HG03378 (cell line): ENCODE measurements at regions not wholly inside any gene's neighbourhood (a gene's known extent, or its start where the extent isn't known, plus 50 kb on each side); places are given as distances from the start of the nearest gene placed in this dataset.
"Not testable (repeated sequence)": the region's sequence is repeated elsewhere in the genome, so short reads cannot be mapped to it uniquely, and the experiment has no call there.

ENCODE experiments used
- ATAC-seq: cut with Tn5 transposase; IDR thresholded peaks from one replicate; pipeline ENCODE4 v1.9.1; 2021; ENCODE audit warnings: mild to moderate bottlenecking, moderate library complexity; ENCODE audit not compliant: unreplicated experiment

- ATAC-seq, result no peak
Measured at GRCh38 chr4:38456096-38456495, 207.9 kb upstream of the KLF3 start.

- no peak for ATAC-seq
Measured at GRCh38 chr4:38461342-38461741, 202.7 kb upstream of the KLF3 start.

GRCh38 chr4:38462367-38463055, 201.5 kb upstream of the KLF3 start:
- ATAC-seq, result no peak

GRCh38 chr4:38463268-38463958, 200.6 kb upstream of the KLF3 start:
- no peak for ATAC-seq

- ATAC-seq, result no peak
Measured at GRCh38 chr4:38464328-38464727, 199.7 kb upstream of the KLF3 start.

- ATAC-seq, result no peak
Measured at GRCh38 chr4:38466401-38466800, 197.6 kb upstream of the KLF3 start.

GRCh38 chr4:38467296-38467695, 196.7 kb upstream of the KLF3 start:
- no peak for ATAC-seq

GRCh38 chr4:38468339-38468866, 195.6 kb upstream of the KLF3 start:
- no peak for ATAC-seq

- no peak for ATAC-seq
Measured at GRCh38 chr4:38469410-38469809, 194.6 kb upstream of the KLF3 start.

- no peak for ATAC-seq
Measured at GRCh38 chr4:38470735-38471262, 193.2 kb upstream of the KLF3 start.

GRCh38 chr4:38482696-38483095, 181.3 kb upstream of the KLF3 start:
- no peak for ATAC-seq

GRCh38 chr4:38483628-38484027, 180.4 kb upstream of the KLF3 start:
- ATAC-seq, result not testable (repeated sequence)

GRCh38 chr4:38489011-38489861, 174.8 kb upstream of the KLF3 start:
- ATAC-seq, result no peak

- ATAC-seq, result no peak
Measured at GRCh38 chr4:38489924-38490639, 173.9 kb upstream of the KLF3 start.

- no peak for ATAC-seq
Measured at GRCh38 chr4:38490753-38491446, 173.1 kb upstream of the KLF3 start.

GRCh38 chr4:38491854-38492478, 172.0 kb upstream of the KLF3 start:
- ATAC-seq, result no peak

- ATAC-seq, result no peak
Measured at GRCh38 chr4:38493066-38493465, 170.9 kb upstream of the KLF3 start.

GRCh38 chr4:38495446-38495845, 168.6 kb upstream of the KLF3 start:
- no peak for ATAC-seq

GRCh38 chr4:38497121-38497520, 166.9 kb upstream of the KLF3 start:
- no peak for ATAC-seq

- ATAC-seq, result no peak
Measured at GRCh38 chr4:38499101-38499500, 164.9 kb upstream of the KLF3 start.
